Body of pancreas (tissue), 4 donors: ENCODE measurements at regions not wholly inside any gene's neighbourhood (a gene's known extent, or its start where the extent isn't known, plus 50 kb on each side); places are given as distances from the start of the nearest gene placed in this dataset.

Experiments
- POLR2A ChIP-seq, 3 donors: fragments of 450-650 bp; IDR thresholded peaks; one replicate each; pipeline ENCODE4 v1.6.1; 2016; ENCODE audit warnings: antibody characterized with exemption in 3 of 3, mild to moderate bottlenecking in 2 of 3
- TF ChIP-seq, protein P1 (sequence below), 7 experiments: fragments of 450-650 bp in 4 of 7; fragments of 200-600 bp in 3 of 7; sonication (generic) in 3 of 7; IDR thresholded peaks; one replicate each; pipeline ENCODE4 v1.5.1; 2016 to 2019; ENCODE audit warnings: antibody characterized with exemption in 7 of 7

DNA sequence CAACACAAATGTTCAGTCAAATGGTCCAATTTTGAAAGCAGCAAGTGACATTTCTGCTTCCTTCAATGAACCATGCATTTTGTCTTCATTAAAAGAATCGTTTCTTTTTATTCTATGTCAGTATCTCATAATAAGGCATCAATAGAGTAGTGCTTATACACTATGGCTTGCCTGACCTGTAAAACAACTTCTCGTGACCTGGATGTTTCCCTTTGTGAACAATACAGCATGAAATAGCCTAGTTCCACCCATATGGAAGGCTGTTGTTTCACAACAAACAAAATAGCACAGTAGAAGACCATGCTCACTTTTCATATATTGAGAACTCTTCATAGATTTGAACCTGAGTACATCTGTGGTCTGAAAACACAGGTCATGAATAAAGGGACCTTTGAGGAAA is 104.3 kb upstream of the PIK3C3 start:
- TF ChIP-seq, protein P1, sequence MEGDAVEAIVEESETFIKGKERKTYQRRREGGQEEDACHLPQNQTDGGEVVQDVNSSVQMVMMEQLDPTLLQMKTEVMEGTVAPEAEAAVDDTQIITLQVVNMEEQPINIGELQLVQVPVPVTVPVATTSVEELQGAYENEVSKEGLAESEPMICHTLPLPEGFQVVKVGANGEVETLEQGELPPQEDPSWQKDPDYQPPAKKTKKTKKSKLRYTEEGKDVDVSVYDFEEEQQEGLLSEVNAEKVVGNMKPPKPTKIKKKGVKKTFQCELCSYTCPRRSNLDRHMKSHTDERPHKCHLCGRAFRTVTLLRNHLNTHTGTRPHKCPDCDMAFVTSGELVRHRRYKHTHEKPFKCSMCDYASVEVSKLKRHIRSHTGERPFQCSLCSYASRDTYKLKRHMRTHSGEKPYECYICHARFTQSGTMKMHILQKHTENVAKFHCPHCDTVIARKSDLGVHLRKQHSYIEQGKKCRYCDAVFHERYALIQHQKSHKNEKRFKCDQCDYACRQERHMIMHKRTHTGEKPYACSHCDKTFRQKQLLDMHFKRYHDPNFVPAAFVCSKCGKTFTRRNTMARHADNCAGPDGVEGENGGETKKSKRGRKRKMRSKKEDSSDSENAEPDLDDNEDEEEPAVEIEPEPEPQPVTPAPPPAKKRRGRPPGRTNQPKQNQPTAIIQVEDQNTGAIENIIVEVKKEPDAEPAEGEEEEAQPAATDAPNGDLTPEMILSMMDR (IDR thresholded peaks at IDR 0.05) = no peak
- TF ChIP-seq POLR2A (IDR thresholded peaks at IDR 0.05) = no peak
